Activated naive CD8-positive, alpha-beta T cell treated with anti-CD3 and anti-CD28 coated beads for 36 hours (primary cell): ENCODE measurements at regions not wholly inside any gene's neighbourhood (a gene's known extent, or its start where the extent isn't known, plus 50 kb on each side); places are given as distances from the start of the nearest gene placed in this dataset.

Experiments used
- DNase-seq: peaks from one replicate; pipeline ENCODE4 v3.0.0; 2021
- H3K27ac Mint-ChIP-seq: one replicate; pipeline ENCODE4 v1.8.0; 2022; ENCODE audit warnings: mild to moderate bottlenecking, moderate library complexity, mixed read lengths
- H3K27me3 Mint-ChIP-seq: one replicate; pipeline ENCODE4 v1.8.0; 2022; ENCODE audit warnings: mild to moderate bottlenecking, mixed read lengths
- H3K36me3 Mint-ChIP-seq: one replicate; pipeline ENCODE4 v1.8.0; 2021; ENCODE audit warnings: mild to moderate bottlenecking, mixed read lengths
- H3K4me1 Mint-ChIP-seq: one replicate; pipeline ENCODE4 v1.8.0; 2021; ENCODE audit warnings: mixed read lengths
- H3K4me3 Mint-ChIP-seq: one replicate; pipeline ENCODE4 v1.8.0; 2022; ENCODE audit warnings: mild to moderate bottlenecking, moderate library complexity, mixed read lengths
- H3K9me3 Mint-ChIP-seq: one replicate; pipeline ENCODE4 v1.8.0; 2022; ENCODE audit warnings: mixed read lengths

- Mint-ChIP-seq H3K4me3 (no peak overlapping the region), H3K36me3 (no peaks in the 10 kb centered on the region), H3K4me1 (no peaks in the 10 kb centered on the region), H3K27me3 (no peaks in the 10 kb centered on the region), H3K27ac (no peak overlapping the region), H3K9me3 (peaks cover 4% of the 10 kb centered on the region)
- DNase-seq = no peak
Observed at GRCh38 chr2:14143435-14143834, 489.1 kb upstream of the LRATD1 start.

- DNase-seq = no peak
- no peaks in the 10 kb centered on the region for H3K27me3 Mint-ChIP-seq
- H3K4me1 Mint-ChIP-seq = no peaks in the 10 kb centered on the region
- peaks cover 9% of the 10 kb centered on the region for H3K9me3 Mint-ChIP-seq
- no peaks in the 10 kb centered on the region for H3K36me3 Mint-ChIP-seq
- no peak overlapping the region for H3K4me3 Mint-ChIP-seq
- H3K27ac Mint-ChIP-seq = no peak overlapping the region
Observed at GRCh38 chr2:14148216-14148615, 484.3 kb upstream of the LRATD1 start.

- H3K4me1 Mint-ChIP-seq = no peaks in the 10 kb centered on the region
- H3K27me3 Mint-ChIP-seq = no peaks in the 10 kb centered on the region
- H3K27ac Mint-ChIP-seq = no peak overlapping the region
- no peak overlapping the region for H3K4me3 Mint-ChIP-seq
- H3K9me3 Mint-ChIP-seq = peaks cover 4% of the 10 kb centered on the region
- DNase-seq = no peak
- no peaks in the 10 kb centered on the region for H3K36me3 Mint-ChIP-seq
Observed at GRCh38 chr2:14157816-14158215, 474.7 kb upstream of the LRATD1 start.

GRCh38 chr2:14180333-14180732 lies 452.2 kb upstream of the LRATD1 start:
- Mint-ChIP-seq H3K27me3 (no peaks in the 10 kb centered on the region), H3K9me3 (peaks cover 2% of the 10 kb centered on the region), H3K4me1 (no peaks in the 10 kb centered on the region), H3K36me3 (no peaks in the 10 kb centered on the region), H3K27ac (no peak overlapping the region), H3K4me3 (no peak overlapping the region)
- DNase-seq = no peak

- H3K27me3 Mint-ChIP-seq = no peaks in the 10 kb centered on the region
- DNase-seq = no peak
- no peak overlapping the region for H3K4me3 Mint-ChIP-seq
- no peaks in the 10 kb centered on the region for H3K9me3 Mint-ChIP-seq
- H3K36me3 Mint-ChIP-seq = no peaks in the 10 kb centered on the region
- no peaks in the 10 kb centered on the region for H3K4me1 Mint-ChIP-seq
- H3K27ac Mint-ChIP-seq = no peak overlapping the region
Observed at GRCh38 chr2:14182227-14182946, 450.1 kb upstream of the LRATD1 start.

GRCh38 chr2:14185906-14186305 lies 446.6 kb upstream of the LRATD1 start:
- no peak for DNase-seq
- Mint-ChIP-seq H3K9me3 (peaks cover 3% of the 10 kb centered on the region), H3K4me1 (no peaks in the 10 kb centered on the region), H3K36me3 (no peaks in the 10 kb centered on the region), H3K4me3 (no peak overlapping the region), H3K27me3 (no peaks in the 10 kb centered on the region), H3K27ac (no peak overlapping the region)

- Mint-ChIP-seq H3K36me3 (no peaks in the 10 kb centered on the region), H3K4me3 (no peak overlapping the region), H3K9me3 (peaks cover 3% of the 10 kb centered on the region), H3K27me3 (no peaks in the 10 kb centered on the region), H3K27ac (no peak overlapping the region), H3K4me1 (no peaks in the 10 kb centered on the region)
- no peak for DNase-seq
Observed at GRCh38 chr2:14188446-14188845, 444.1 kb upstream of the LRATD1 start.

- H3K4me1 Mint-ChIP-seq = no peaks in the 10 kb centered on the region
- no peak overlapping the region for H3K27ac Mint-ChIP-seq
- no peaks in the 10 kb centered on the region for H3K36me3 Mint-ChIP-seq
Observed at GRCh38 chr2:14189929-14190328, 442.6 kb upstream of the LRATD1 start.

GRCh38 chr2:14194233-14194632 lies 438.3 kb upstream of the LRATD1 start:
- no peak overlapping the region for H3K4me3 Mint-ChIP-seq
- H3K27me3 Mint-ChIP-seq = no peaks in the 10 kb centered on the region
- peaks cover 3% of the 10 kb centered on the region for H3K9me3 Mint-ChIP-seq
- no peaks in the 10 kb centered on the region for H3K4me1 Mint-ChIP-seq
- H3K27ac Mint-ChIP-seq = no peak overlapping the region
- H3K36me3 Mint-ChIP-seq = no peaks in the 10 kb centered on the region
- no peak for DNase-seq

More at GRCh38 chr2:14189929-14190328, 442.6 kb upstream of the LRATD1 start:
- no peaks in the 10 kb centered on the region for H3K27me3 Mint-ChIP-seq
- DNase-seq = no peak
- H3K9me3 Mint-ChIP-seq = peaks cover 3% of the 10 kb centered on the region
- no peak overlapping the region for H3K4me3 Mint-ChIP-seq

- H3K9me3 Mint-ChIP-seq = peaks cover 2% of the 10 kb centered on the region
- H3K4me1 Mint-ChIP-seq = no peaks in the 10 kb centered on the region
- no peaks in the 10 kb centered on the region for H3K36me3 Mint-ChIP-seq
- H3K27me3 Mint-ChIP-seq = no peaks in the 10 kb centered on the region
- H3K4me3 Mint-ChIP-seq = no peak overlapping the region
- no peak for DNase-seq
- no peak overlapping the region for H3K27ac Mint-ChIP-seq
Observed at GRCh38 chr2:14197293-14197692, 435.2 kb upstream of the LRATD1 start.

- H3K4me1 Mint-ChIP-seq = no peaks in the 10 kb centered on the region
- H3K36me3 Mint-ChIP-seq = no peaks in the 10 kb centered on the region
- H3K27ac Mint-ChIP-seq = no peak overlapping the region
- no peak overlapping the region for H3K4me3 Mint-ChIP-seq
- DNase-seq = no peak
- H3K27me3 Mint-ChIP-seq = no peaks in the 10 kb centered on the region
- peaks cover 2% of the 10 kb centered on the region for H3K9me3 Mint-ChIP-seq
Observed at GRCh38 chr2:14199040-14199439, 433.5 kb upstream of the LRATD1 start.

- Mint-ChIP-seq H3K4me1 (no peaks in the 10 kb centered on the region), H3K27ac (no peak overlapping the region), H3K36me3 (no peaks in the 10 kb centered on the region), H3K4me3 (no peak overlapping the region), H3K9me3 (no peaks in the 10 kb centered on the region), H3K27me3 (no peaks in the 10 kb centered on the region)
- DNase-seq = no peak
Observed at GRCh38 chr2:14219306-14219705, 413.2 kb upstream of the LRATD1 start.

- H3K27me3 Mint-ChIP-seq = no peaks in the 10 kb centered on the region
- no peak overlapping the region for H3K4me3 Mint-ChIP-seq
- no peak for DNase-seq
- H3K36me3 Mint-ChIP-seq = no peaks in the 10 kb centered on the region
- no peaks in the 10 kb centered on the region for H3K9me3 Mint-ChIP-seq
- H3K4me1 Mint-ChIP-seq = no peaks in the 10 kb centered on the region
- no peak overlapping the region for H3K27ac Mint-ChIP-seq
Observed at GRCh38 chr2:14220101-14220500, 412.4 kb upstream of the LRATD1 start.

GRCh38 chr2:14221466-14221865 lies 411.1 kb upstream of the LRATD1 start:
- H3K36me3 Mint-ChIP-seq = no peaks in the 10 kb centered on the region
- H3K27me3 Mint-ChIP-seq = no peaks in the 10 kb centered on the region
- no peak overlapping the region for H3K4me3 Mint-ChIP-seq
- H3K27ac Mint-ChIP-seq = no peak overlapping the region
- no peak for DNase-seq
- H3K9me3 Mint-ChIP-seq = no peaks in the 10 kb centered on the region
- H3K4me1 Mint-ChIP-seq = no peaks in the 10 kb centered on the region

GRCh38 chr2:14223576-14223975 lies 408.9 kb upstream of the LRATD1 start:
- Mint-ChIP-seq H3K4me1 (no peaks in the 10 kb centered on the region), H3K27me3 (no peaks in the 10 kb centered on the region), H3K9me3 (peaks cover 2% of the 10 kb centered on the region), H3K27ac (no peak overlapping the region), H3K36me3 (no peaks in the 10 kb centered on the region), H3K4me3 (no peak overlapping the region)
- no peak for DNase-seq

- Mint-ChIP-seq H3K36me3 (no peaks in the 10 kb centered on the region), H3K9me3 (peaks cover 5% of the 10 kb centered on the region), H3K27ac (no peak overlapping the region), H3K27me3 (no peaks in the 10 kb centered on the region), H3K4me1 (no peaks in the 10 kb centered on the region), H3K4me3 (no peak overlapping the region)
- no peak for DNase-seq
Observed at GRCh38 chr2:14231391-14231898, 401.1 kb upstream of the LRATD1 start.
